OCI-LY3 (cell line): ENCODE measurements at regions not wholly inside any gene's neighbourhood (a gene's known extent, or its start where the extent isn't known, plus 50 kb on each side); places are given as distances from the start of the nearest gene placed in this dataset.

ENCODE experiments used
- H2AFZ ChIP-seq: fragments of 200-600, 300-600 bp; shearing (Covaris generic); 2 replicates; pipeline ENCODE4 v1.6.0; 2014; ENCODE audit warnings: antibody characterized with exemption, low read depth, low read length
- H3K27ac ChIP-seq: fragments of 200-600, 300-600 bp; sonication (generic); 2 replicates; pipeline ENCODE4 v1.5.1; 2014; ENCODE audit warnings: mild to moderate bottlenecking, low read length, moderate library complexity, mixed read lengths
- H3K27me3 ChIP-seq: fragments of 200-600, 300-600 bp; sonication (generic); 2 replicates; pipeline ENCODE4 v1.6.1; 2014; ENCODE audit warnings: low read depth, low read length, mixed read lengths
- H3K36me3 ChIP-seq: fragments of 200-600, 300-600 bp; sonication (generic); replicated peaks from 2 replicates; pipeline ENCODE3; 2014; ENCODE audit warnings: low read depth, low read length, mixed read lengths
- H3K4me1 ChIP-seq: fragments of 300-600, 200-600 bp; sonication (generic); 2 replicates; pipeline ENCODE4 v1.6.1; 2014; ENCODE audit warnings: low read length, mixed read lengths
- H3K4me2 ChIP-seq: fragments of 200-600, 300-600 bp; sonication (generic); 2 replicates; pipeline ENCODE4 v1.6.1; 2014; ENCODE audit warnings: low read length, mixed read lengths
- H3K4me3 ChIP-seq: fragments of 300-600, 200-600 bp; sonication (generic); 2 replicates; pipeline ENCODE4 v1.5.1; 2014; ENCODE audit warnings: antibody characterized with exemption, mild to moderate bottlenecking, low read length, moderate library complexity
- H3K79me2 ChIP-seq: fragments of 300-600, 200-600 bp; shearing (Covaris generic); 2 replicates; pipeline ENCODE4 v1.6.1; 2014; ENCODE audit warnings: mild to moderate bottlenecking, low read length, mixed read lengths
- H3K9ac ChIP-seq: fragments of 300-600, 200-600 bp; shearing (Covaris generic); 2 replicates; pipeline ENCODE4 v1.6.0; 2014; ENCODE audit warnings: mild to moderate bottlenecking, low read length, moderate library complexity
- H3K9me3 ChIP-seq: fragments of 200-600, 300-600 bp; shearing (Covaris generic); 2 replicates; pipeline ENCODE4 v1.6.1; 2014; ENCODE audit warnings: low read length, mixed read lengths; ENCODE audit not compliant: insufficient read depth
- H4K20me1 ChIP-seq: fragments of 200-600, 300-600 bp; sonication (generic); 2 replicates; pipeline ENCODE4 v1.6.1; 2016; ENCODE audit warnings: low read length, mixed read lengths; ENCODE audit not compliant: insufficient read depth
- EZH2phosphoT487 ChIP-seq: fragments of 200-600 bp; shearing (Covaris generic); IDR thresholded peaks from 2 replicates; pipeline ENCODE4 v1.6.1; 2018; ENCODE audit warnings: antibody characterized with exemption, mixed run types, low read depth
- TF ChIP-seq, protein P1 (sequence below): fragments of 200-600, 300-600 bp; sonication (generic); IDR thresholded peaks from 2 replicates; pipeline ENCODE4 v1.5.1; 2014; ENCODE audit warnings: antibody characterized with exemption, low read length, low read depth

GRCh38 chr13:59451236-59451635 lies 712.5 kb downstream of the DIAPH3 start:
- no peak overlapping the region for H3K9ac ChIP-seq
- H3K9me3 ChIP-seq: no peaks in the 10 kb centered on the region
- TF ChIP-seq, protein P1, sequence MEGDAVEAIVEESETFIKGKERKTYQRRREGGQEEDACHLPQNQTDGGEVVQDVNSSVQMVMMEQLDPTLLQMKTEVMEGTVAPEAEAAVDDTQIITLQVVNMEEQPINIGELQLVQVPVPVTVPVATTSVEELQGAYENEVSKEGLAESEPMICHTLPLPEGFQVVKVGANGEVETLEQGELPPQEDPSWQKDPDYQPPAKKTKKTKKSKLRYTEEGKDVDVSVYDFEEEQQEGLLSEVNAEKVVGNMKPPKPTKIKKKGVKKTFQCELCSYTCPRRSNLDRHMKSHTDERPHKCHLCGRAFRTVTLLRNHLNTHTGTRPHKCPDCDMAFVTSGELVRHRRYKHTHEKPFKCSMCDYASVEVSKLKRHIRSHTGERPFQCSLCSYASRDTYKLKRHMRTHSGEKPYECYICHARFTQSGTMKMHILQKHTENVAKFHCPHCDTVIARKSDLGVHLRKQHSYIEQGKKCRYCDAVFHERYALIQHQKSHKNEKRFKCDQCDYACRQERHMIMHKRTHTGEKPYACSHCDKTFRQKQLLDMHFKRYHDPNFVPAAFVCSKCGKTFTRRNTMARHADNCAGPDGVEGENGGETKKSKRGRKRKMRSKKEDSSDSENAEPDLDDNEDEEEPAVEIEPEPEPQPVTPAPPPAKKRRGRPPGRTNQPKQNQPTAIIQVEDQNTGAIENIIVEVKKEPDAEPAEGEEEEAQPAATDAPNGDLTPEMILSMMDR: no peak
- TF ChIP-seq EZH2phosphoT487: no peak
- no peaks in the 10 kb centered on the region for H4K20me1 ChIP-seq
- no peak overlapping the region for H3K4me2 ChIP-seq
- no peaks in the 10 kb centered on the region for H3K4me1 ChIP-seq
- no peak overlapping the region for H2AFZ ChIP-seq
- H3K27me3 ChIP-seq: peaks cover 13% of the 10 kb centered on the region; the same call in 1 of the 2 replicates
- H3K36me3 ChIP-seq: no peaks in the 10 kb centered on the region
- no peaks in the 10 kb centered on the region for H3K79me2 ChIP-seq
- H3K27ac ChIP-seq: no peak overlapping the region
- no peak overlapping the region for H3K4me3 ChIP-seq

DNA sequence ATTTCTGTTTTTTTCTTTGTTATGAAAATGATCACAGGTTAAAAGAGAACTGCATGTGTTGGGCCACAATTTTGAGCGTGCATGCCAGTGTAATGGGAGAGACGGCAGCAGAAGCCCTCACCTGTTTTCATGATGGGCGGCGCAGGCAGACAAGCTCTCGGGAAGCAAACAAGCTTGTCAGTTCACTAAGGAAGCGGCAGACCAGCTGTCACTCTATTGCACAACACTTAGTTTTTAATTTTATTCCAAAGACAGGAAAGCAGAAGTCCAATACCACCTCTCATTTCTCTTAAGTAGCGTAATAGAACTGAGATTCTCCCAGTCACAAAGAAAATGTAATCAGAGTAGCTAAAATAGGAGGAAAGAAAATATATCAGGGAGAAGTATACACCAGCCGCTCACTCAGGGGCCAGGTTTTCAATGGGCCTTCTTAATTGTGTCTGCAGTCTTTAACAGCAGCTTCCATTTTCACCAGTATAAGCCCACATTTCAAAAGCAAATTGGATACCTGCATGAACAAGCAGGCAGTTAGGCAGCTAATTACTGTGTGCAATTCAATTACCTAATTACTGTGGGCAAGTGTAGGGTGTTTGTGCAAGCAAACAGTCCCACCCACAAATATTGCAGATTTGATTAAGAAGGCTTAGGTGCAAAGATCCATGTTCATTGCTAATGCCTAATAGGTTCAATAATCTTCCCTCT lies 711.4 kb downstream of the DIAPH3 start:
- no peak for TF ChIP-seq EZH2phosphoT487
- TF ChIP-seq, protein P1: no peak
- Histone ChIP-seq H3K4me1 (no peaks in the 10 kb centered on the region), H3K9me3 (no peaks in the 10 kb centered on the region), H3K27me3 (peaks cover 19% of the 10 kb centered on the region; the same call in 1 of the 2 replicates), H3K79me2 (no peaks in the 10 kb centered on the region), H3K27ac (no peak overlapping the region), H2AFZ (no peak overlapping the region), H3K4me3 (no peak overlapping the region), H4K20me1 (no peaks in the 10 kb centered on the region), H3K36me3 (no peaks in the 10 kb centered on the region), H3K9ac (no peak overlapping the region), H3K4me2 (no peak overlapping the region)

GRCh38 chr13:59458908-59459579 lies 704.7 kb downstream of the DIAPH3 start:
- H3K79me2 ChIP-seq: no peaks in the 10 kb centered on the region
- no peaks in the 10 kb centered on the region for H3K36me3 ChIP-seq
- no peaks in the 10 kb centered on the region for H3K9me3 ChIP-seq
- TF ChIP-seq, protein P1: no peak
- no peak for TF ChIP-seq EZH2phosphoT487
- H2AFZ ChIP-seq: no peak overlapping the region
- H3K27ac ChIP-seq: no peak overlapping the region
- H3K4me1 ChIP-seq: peaks cover 14% of the 10 kb centered on the region
- no peak overlapping the region for H3K9ac ChIP-seq
- H3K4me2 ChIP-seq: peak overlapping the region; percentile 49
- no peak overlapping the region for H3K4me3 ChIP-seq
- no peaks in the 10 kb centered on the region for H4K20me1 ChIP-seq
- H3K27me3 ChIP-seq: peaks cover 31% of the 10 kb centered on the region

DNA sequence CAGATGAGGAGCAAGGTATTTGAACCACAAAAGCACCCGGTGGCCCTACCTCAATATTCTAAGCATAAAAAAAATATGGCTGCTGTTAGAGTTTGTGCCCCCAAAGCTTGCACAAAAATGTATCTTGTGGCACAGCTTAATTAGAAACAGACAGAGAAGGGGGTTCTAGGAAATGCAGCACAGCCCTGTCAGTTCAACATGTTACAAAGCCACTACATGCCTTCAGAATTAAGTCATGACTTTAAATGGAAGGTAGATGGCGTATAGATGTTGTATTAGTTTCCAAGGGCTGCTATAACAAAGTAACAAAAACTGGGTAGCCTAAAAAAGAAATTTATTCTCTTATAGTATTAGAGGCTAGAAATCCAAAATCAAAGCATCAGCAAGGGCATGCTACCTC lies 703.8 kb downstream of the DIAPH3 start:
- Histone ChIP-seq H3K4me2 (peak overlapping the region; percentile 49; the same call in 1 of the 2 replicates), H3K9ac (no peak overlapping the region), H3K27ac (no peak overlapping the region), H3K9me3 (no peaks in the 10 kb centered on the region), H3K4me1 (peaks cover 14% of the 10 kb centered on the region), H3K36me3 (no peaks in the 10 kb centered on the region), H3K4me3 (no peak overlapping the region), H4K20me1 (no peaks in the 10 kb centered on the region), H3K79me2 (no peaks in the 10 kb centered on the region), H3K27me3 (peaks cover 31% of the 10 kb centered on the region), H2AFZ (no peak overlapping the region)
- TF ChIP-seq EZH2phosphoT487: no peak
- TF ChIP-seq, protein P1: peak; percentile 49
